HG02943 (cell line): ENCODE measurements at regions not wholly inside any gene's neighbourhood (a gene's known extent, or its start where the extent isn't known, plus 50 kb on each side); places are given as distances from the start of the nearest gene placed in this dataset.
"Not testable (repeated sequence)": the region's sequence is repeated elsewhere in the genome, so short reads cannot be mapped to it uniquely, and the experiment has no call there.

Source experiments
- ATAC-seq: cut with Tn5 transposase; IDR thresholded peaks from one replicate; pipeline ENCODE4 v1.9.1; 2021; ENCODE audit warnings: mild to moderate bottlenecking, low read depth, moderate library complexity; ENCODE audit not compliant: unreplicated experiment

- ATAC-seq: no peak
Measured at GRCh38 chr6:74891349-74891831, 314.5 kb downstream of the COL12A1 start.

- no peak for ATAC-seq
Measured at GRCh38 chr6:74889635-74890034, 316.2 kb downstream of the COL12A1 start.

DNA sequence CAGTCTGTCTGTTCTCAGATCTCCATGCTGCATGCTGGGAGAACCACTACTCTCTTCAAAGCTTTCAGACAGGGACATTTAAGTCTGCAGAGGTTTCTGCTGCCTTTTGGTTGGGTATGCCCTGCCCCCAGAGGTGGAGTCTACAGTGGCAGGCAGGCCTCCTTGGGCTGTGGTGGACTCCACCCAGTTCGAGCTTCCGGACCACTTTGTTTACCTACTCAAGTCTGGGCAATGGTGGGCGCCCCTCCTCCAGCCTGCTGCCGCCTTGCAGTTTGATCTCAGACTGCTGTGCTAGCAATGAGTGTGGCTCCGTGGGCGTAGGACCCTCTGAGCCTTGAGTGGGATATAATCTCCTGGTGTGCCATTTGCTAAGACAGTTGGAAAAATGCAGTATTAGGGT is 317.1 kb downstream of the COL12A1 start:
- ATAC-seq: not testable (repeated sequence)

GRCh38 chr6:74879976-74880375 is 325.9 kb downstream of the COL12A1 start:
- no peak for ATAC-seq

DNA sequence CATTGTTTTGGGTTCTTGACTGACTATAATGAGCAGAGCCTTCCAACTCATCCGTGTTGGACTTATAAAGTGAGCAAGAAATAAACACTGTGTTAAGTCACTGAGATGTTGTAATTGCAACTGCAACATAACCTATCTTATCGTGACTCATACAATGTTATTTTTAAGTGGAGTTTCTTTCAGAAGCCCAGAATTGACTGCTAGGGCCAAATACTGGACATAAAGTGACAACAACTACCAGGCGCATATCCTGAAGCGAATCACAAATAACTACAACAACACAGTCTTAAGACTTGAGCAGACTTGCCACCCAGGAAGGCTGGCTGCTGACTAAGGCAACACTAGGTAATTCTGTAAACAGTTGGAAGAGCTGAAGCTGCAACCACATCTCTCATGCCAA is 326.6 kb downstream of the COL12A1 start:
- ATAC-seq: no peak

DNA sequence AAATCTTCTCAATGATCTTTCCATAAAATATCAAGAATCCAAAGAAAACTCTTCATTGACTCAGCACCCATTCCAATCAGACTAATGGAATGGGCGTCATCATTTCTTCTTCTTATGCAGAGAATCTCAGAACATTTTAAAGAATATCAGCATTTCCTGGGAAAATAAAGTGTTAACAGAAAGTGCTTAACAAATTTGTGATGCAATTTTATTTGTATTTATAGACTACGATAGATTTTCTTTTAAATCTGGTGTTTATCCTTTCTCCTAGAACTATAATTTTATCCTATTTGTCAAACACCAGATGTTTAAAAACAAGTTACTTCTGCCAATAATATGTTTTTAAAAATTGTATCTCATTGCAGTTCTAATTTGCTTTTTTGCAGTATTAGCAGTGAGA is 330.7 kb downstream of the COL12A1 start:
- ATAC-seq: no peak

DNA sequence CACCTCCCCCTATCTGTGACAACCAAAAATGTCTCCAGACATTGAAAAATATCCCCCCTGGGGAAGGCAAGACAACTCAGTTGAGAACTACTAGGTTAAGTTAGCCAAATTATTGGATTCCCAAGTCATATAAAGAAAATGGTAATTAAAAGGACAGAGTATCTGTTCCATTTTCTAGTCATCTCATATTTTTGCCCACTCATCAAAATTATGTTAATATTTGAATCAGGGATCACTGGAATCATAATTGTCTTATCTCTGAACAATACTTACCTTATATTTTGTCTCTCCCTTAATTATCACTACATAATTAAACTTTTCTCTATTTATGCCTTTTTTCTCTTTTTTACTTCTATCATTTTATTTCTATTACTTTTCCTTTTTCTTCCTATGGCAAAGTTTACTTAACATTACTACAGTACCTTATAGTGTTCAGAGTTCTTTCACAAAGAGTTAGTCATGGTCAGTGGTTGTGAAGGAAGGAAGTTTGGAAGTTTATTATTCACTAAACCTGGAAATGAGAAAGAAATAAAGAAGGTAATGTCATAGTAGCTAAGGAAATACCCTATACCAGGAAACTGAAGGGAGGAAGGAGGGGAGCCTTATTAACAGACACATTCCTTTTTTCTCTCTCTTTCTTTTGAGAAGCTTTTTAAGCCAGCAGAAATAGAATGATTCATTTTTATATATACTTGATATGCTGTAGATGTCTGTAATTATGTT is 332.9 kb downstream of the COL12A1 start:
- no peak for ATAC-seq

DNA sequence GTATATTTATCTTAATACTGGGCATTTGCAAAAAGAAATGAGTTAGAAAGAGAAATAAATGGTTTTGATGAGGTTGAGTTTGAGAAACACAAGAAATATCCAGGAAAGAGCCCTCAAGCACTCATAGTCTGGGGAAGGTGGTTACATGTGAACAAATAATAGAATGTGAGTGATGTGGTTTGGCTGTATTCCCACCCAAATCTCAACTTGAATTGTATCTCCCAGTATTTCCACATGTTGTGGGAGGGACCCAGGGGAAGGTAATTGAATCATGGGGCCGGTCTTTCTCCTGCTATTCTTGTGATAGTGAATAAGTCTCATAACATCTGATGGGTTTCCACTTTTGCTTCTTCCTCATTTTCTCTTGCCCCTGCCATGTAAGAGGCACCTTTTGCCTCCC is 334.1 kb downstream of the COL12A1 start:
- no peak for ATAC-seq

- ATAC-seq: no peak
Measured at GRCh38 chr6:74870403-74870802, 335.4 kb downstream of the COL12A1 start.

DNA sequence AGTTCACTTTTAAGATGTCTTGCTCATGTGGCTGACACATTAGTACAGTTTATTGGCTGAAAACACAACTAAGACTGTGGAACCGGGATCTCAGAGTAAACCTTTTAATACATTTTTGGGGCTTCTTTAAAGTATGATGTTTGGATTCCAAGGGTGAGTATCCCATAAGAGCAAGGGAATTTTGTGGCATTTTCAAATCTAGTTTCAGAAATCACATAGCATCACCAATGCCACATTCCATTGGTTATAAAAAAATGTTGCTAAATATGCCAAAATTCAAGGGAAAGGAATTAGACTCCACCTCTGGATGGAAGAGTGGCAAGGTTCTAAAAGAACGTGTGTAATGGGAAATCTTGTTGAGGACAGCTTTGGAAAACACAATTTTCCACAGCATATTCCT is 338.6 kb downstream of the COL12A1 start:
- no peak for ATAC-seq

DNA sequence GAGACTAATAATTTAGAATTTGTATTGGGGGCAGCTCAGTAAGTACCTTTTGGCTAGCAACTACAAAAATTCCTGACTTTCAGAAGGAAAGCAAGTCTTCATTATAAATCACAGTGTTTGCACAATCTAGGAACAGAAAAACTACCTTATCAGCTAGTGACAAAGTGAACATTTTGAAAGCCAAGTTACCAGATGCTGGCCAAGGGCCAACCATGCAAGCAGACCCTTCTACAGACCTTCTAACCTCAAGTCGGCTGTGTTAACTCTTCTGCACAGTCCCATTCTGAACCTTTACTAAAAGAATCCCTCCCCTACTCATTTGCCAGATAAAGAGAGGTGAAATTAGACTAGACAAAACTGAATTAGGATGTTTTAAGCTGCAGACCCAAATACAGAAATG is 341.9 kb downstream of the COL12A1 start:
- no peak for ATAC-seq

- ATAC-seq: no peak
Measured at GRCh38 chr6:74860456-74860855, 345.4 kb downstream of the COL12A1 start.

DNA sequence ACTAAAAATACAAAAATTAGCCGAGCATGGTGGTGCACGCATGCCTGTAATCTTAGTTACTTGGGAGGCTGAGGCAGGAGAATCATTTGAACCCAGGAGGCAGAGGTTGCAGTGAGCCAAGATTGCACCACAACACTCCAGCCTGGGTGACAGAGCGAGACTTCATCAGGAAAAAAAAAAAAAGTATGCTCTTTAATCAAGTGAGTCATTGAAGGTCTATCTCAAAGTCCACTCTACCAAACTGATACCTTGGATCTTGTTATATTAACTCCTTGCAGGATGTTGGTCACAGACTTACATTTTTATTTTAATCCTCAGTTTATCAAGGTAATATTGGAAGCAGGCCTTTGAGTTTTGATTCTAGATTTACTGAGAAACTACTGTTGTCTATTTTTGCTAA is 348.7 kb downstream of the COL12A1 start:
- no peak for ATAC-seq

DNA sequence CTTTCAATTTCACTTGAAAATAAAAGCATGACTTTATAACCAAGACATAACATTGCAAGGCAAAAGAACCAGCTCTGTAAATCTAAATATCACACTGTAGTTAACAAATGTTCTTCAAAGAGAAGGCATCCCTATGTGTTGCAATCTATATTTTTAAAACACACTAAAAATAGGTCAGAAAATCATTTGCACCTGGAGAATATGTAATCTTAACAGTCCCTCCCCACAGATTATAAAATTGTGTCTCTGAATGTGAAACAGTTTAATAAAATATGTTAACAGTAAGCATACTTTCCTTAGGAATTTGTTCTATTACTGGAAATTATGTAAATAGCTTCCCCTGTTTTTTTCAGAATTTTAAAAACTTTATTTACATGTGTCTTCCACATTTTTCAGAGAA is 351.9 kb downstream of the COL12A1 start:
- no peak for ATAC-seq

GRCh38 chr6:74851596-74851995 is 354.3 kb downstream of the COL12A1 start:
- ATAC-seq: no peak

GRCh38 chr6:74840953-74841352 is 364.9 kb downstream of the COL12A1 start:
- ATAC-seq: no peak

- no peak for ATAC-seq
Measured at GRCh38 chr6:74834967-74835366, 370.9 kb downstream of the COL12A1 start.

- ATAC-seq: no peak
Measured at GRCh38 chr6:74826263-74826662, 379.6 kb downstream of the COL12A1 start.

GRCh38 chr6:74814440-74814839 is 391.4 kb downstream of the COL12A1 start:
- no peak for ATAC-seq

DNA sequence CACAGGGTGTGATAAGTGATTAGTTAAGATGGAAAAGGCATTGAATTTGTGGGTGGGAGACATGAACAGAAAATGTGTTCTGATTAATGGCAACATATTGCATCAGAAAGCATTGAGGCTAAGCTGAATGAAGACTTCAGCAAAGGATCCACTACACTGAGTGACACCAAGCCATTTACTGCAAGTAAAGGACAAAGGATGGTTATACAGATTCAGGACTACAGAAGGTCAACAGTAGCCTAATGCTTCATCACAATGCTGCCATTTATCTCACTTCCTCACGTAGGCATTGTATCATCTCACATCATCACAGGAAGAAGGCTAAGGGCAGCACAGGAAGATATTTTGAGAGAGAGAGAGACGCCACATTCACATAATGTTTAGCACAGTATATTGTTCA is 398.2 kb downstream of the COL12A1 start:
- ATAC-seq: no peak

DNA sequence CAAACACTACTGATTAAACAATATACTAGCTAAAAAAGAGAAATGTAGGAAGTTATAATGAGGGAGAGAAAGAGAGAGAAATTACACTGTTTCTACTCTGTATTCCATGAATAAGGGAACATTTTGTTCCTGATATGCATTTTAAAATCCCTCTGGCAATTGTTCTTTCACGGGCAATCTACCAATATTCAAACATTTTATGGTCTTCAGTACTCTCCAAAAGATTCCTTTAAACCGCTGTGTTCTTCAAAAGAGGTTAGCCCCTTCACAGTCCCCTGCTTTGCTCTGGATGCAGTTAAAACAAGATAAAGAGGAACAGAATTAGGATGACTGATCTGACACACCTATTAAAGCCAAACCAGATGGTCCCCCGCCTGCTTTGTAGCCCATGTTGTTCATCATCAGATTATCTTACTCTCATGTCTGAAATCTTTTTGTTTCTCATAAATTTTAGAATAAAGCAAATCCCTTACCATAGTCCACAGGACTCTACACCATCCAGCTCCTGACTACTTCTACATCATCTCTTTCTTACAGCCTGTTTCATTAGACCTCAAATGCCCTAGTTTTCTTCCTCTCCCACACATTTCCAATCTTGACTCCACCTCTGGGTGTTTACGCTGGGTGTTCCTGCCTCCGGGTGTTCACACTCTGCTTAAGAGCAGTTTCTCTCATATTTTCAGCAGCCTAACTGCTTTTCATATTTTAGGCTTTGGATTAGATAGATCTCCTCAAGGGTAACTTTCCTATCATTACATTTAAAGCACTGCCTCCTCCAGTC is 399.7 kb downstream of the COL12A1 start:
- ATAC-seq: no peak

GRCh38 chr6:74798302-74798701 is 407.6 kb downstream of the COL12A1 start:
- no peak for ATAC-seq
